B cell (primary cell): ENCODE measurements at regions not wholly inside any gene's neighbourhood (a gene's known extent, or its start where the extent isn't known, plus 50 kb on each side); places are given as distances from the start of the nearest gene placed in this dataset.

Source experiments
- ATAC-seq: fragments of 200-7000 bp; cut with Tn5 transposase; one replicate; pipeline ENCODE4 v1.10.0; 2021; ENCODE audit warnings: low read depth, mild to moderate bottlenecking, moderate number of reproducible peaks, moderate library complexity
- CTCF ChIA-PET: fragments of 350-600 bp; sonication (Branson Sonifier 250); formaldehyde crosslinking; loops from one replicate; lab custom pipeline; 2021; ENCODE audit warnings: antibody characterized with exemption, inconsistent platforms; lab: Charles Lee
- POLR2A ChIA-PET: fragments of 350-600 bp; sonication (Branson Sonifier 250); formaldehyde crosslinking; loops from one replicate; lab custom pipeline; 2021; ENCODE audit warnings: antibody characterized with exemption; lab: Charles Lee
- DNase-seq: peaks from one replicate; pipeline ENCODE4 v3.0.0; 2013
- H2AFZ ChIP-seq: 2 replicates; pipeline ENCODE4 v1.6.1; 2012; ENCODE audit warnings: mild to moderate bottlenecking, low read depth, low read length; ENCODE audit not compliant: insufficient read depth, poor library complexity, severe bottlenecking
- H3K27ac ChIP-seq, 2 donors: 1 replicate in 1 of 2; 2 replicates in 1 of 2; pipeline ENCODE4 v1.5.1; 2012 to 2013; ENCODE audit warnings: low read length in 2 of 2, mild to moderate bottlenecking in 2 of 2, moderate library complexity in 1 of 2
- H3K27me3 ChIP-seq, 4 experiments: fragments of 200-600 bp in 1 of 4; sonication (generic) in 1 of 4; replicated peaks in 1 of 4; 1 replicate in 2 of 4; 2 replicates in 2 of 4; pipeline versions ENCODE4 v1.6.1 to v1.7.0; 2013 to 2016; ENCODE audit warnings: low read length in 3 of 4, mild to moderate bottlenecking in 2 of 4, mixed read lengths in 1 of 4, moderate library complexity in 1 of 4; ENCODE audit not compliant: insufficient read depth in 4 of 4, control insufficient read depth in 3 of 4; ENCODE audit errors: control extremely low read depth in 1 of 4
- H3K36me3 ChIP-seq, 2 experiments: replicated peaks in 1 of 2; 1 replicate in 1 of 2; 2 replicates in 1 of 2; pipeline versions ENCODE4 v1.6.1 to v1.7.1; 2013; ENCODE audit warnings: low read length in 1 of 2; ENCODE audit not compliant: insufficient read depth in 2 of 2, control insufficient read depth in 1 of 2; ENCODE audit errors: control extremely low read depth in 1 of 2, extremely low read depth in 1 of 2
- H3K4me1 ChIP-seq, 2 donors: fragments of 200-600 bp in 1 of 2; sonication (generic) in 1 of 2; 1 replicate in 1 of 2; 2 replicates in 1 of 2; pipeline versions ENCODE4 v1.5.1 to v1.6.1; 2013 to 2017; ENCODE audit warnings: low read length in 2 of 2; ENCODE audit not compliant: control insufficient read depth in 2 of 2, insufficient read depth in 2 of 2
- H3K4me2 ChIP-seq: replicated peaks from 2 replicates; pipeline ENCODE3; 2012; ENCODE audit warnings: mild to moderate bottlenecking, low read depth, low read length; ENCODE audit not compliant: poor library complexity, severe bottlenecking
- H3K4me3 ChIP-seq, 5 experiments: fragments of 200-600 bp in 1 of 5; sonication (generic) in 1 of 5; 1 replicate in 3 of 5; 2 replicates in 2 of 5; pipeline versions ENCODE4 v1.5.1 to v1.7.0; 2011 to 2016; ENCODE audit warnings: low read length in 4 of 5, mild to moderate bottlenecking in 4 of 5, low read depth in 2 of 5, control low read depth in 1 of 5, moderate library complexity in 1 of 5; ENCODE audit not compliant: insufficient read depth in 1 of 5; ENCODE audit errors: control extremely low read depth in 1 of 5, extremely low read depth in 1 of 5
- H3K79me2 ChIP-seq: fragments of 200-600 bp; sonication (generic); one replicate; pipeline ENCODE4 v1.6.0; 2016; ENCODE audit warnings: low read length; ENCODE audit not compliant: control insufficient read depth, insufficient read depth
- H3K9ac ChIP-seq: fragments of 200-600 bp; sonication (generic); 2 replicates; pipeline ENCODE4 v1.6.1; 2017; ENCODE audit warnings: mild to moderate bottlenecking, low read length, moderate library complexity
- H3K9me3 ChIP-seq, 3 donors: one replicate each; pipeline versions ENCODE4 v1.6.1 to v1.7.1; 2013; ENCODE audit warnings: low read length in 2 of 3; ENCODE audit not compliant: control insufficient read depth in 2 of 3, insufficient read depth in 1 of 3; ENCODE audit errors: control extremely low read depth in 1 of 3
- H4K20me1 ChIP-seq: 2 replicates; pipeline ENCODE4 v1.6.0; 2012; ENCODE audit warnings: mild to moderate bottlenecking, low read length; ENCODE audit not compliant: insufficient read depth, control insufficient read depth, poor library complexity, severe bottlenecking
- H3K27ac Mint-ChIP-seq: one replicate; pipeline ENCODE4 v1.8.0; 2021; ENCODE audit warnings: mixed read lengths
- H3K27me3 Mint-ChIP-seq: one replicate; pipeline ENCODE4 v1.8.0; 2021; ENCODE audit warnings: mixed read lengths
- H3K4me1 Mint-ChIP-seq: one replicate; pipeline ENCODE4 v1.8.0; 2021; ENCODE audit warnings: mixed read lengths
- H3K4me3 Mint-ChIP-seq: one replicate; pipeline ENCODE4 v1.8.0; 2021; ENCODE audit warnings: mixed read lengths
- H3K9me3 Mint-ChIP-seq: one replicate; pipeline ENCODE4 v1.8.0; 2022; ENCODE audit warnings: mixed read lengths; ENCODE audit not compliant: insufficient read depth
- CTCF ChIP-seq: fragments of 200-600 bp; IDR thresholded peaks from one replicate; pipeline ENCODE4 v1.8.0; 2022; ENCODE audit warnings: antibody characterized with exemption, mild to moderate bottlenecking
- EZH2 ChIP-seq: IDR thresholded peaks from 2 replicates; pipeline ENCODE4 v1.6.1; 2012; ENCODE audit warnings: borderline replicate concordance, low read depth, mild to moderate bottlenecking, moderate library complexity, low read length; ENCODE audit not compliant: insufficient read depth, poor library complexity, severe bottlenecking
- WGBS: methylation state at CpG from one replicate; pipeline ENCODE4 v1.1.5; 2013; ENCODE audit warnings: missing lambda C conversion rate; ENCODE audit not compliant: insufficient coverage; 5-methylcytosine and 5-hydroxymethylcytosine counted together
- intact Hi-C: fragments of 100-400 bp; cut with micrococcal nuclease; formaldehyde crosslinking; loops from one replicate; pipeline ENCODE4 v1.10.0; 2022

- H3K4me1 Mint-ChIP-seq = no peaks in the 10 kb centered on the region
- H3K27ac ChIP-seq = no peak overlapping the region
- H4K20me1 ChIP-seq = no peaks in the 10 kb centered on the region
- POLR2A ChIA-PET = no interaction called here
- H3K9me3 ChIP-seq = peaks cover 0 to 15% (median 0%) of the 10 kb centered on the region in 3 donors
- H3K36me3 ChIP-seq = no peaks in the 10 kb centered on the region
- no peaks in the 10 kb centered on the region for H3K9me3 Mint-ChIP-seq
- H3K4me3 ChIP-seq = no peak overlapping the region
- H3K79me2 ChIP-seq = no peaks in the 10 kb centered on the region
- ATAC-seq (no peak), DNase-seq (no peak)
- no peak overlapping the region for H3K4me2 ChIP-seq
- no peak for TF ChIP-seq CTCF
- TF ChIP-seq EZH2 = no peak
- WGBS = 94% methylated on average over 8 of the region's 8 CpGs
- H3K27ac Mint-ChIP-seq = no peak overlapping the region
- CTCF ChIA-PET = no interaction called here
- H2AFZ ChIP-seq = no peak overlapping the region
- H3K27me3 Mint-ChIP-seq = no peaks in the 10 kb centered on the region
- intact Hi-C loops = no loop called here
- H3K4me3 Mint-ChIP-seq = no peak overlapping the region
- no peaks in the 10 kb centered on the region for H3K4me1 ChIP-seq
- H3K27me3 ChIP-seq = no peaks in the 10 kb centered on the region
- H3K9ac ChIP-seq = no peak overlapping the region
Measured at GRCh38 chr15:27672537-27672936, 426.6 kb downstream of the OCA2 start.

GRCh38 chr15:27671819-27672437 is 427.2 kb downstream of the OCA2 start:
- no peak overlapping the region for H3K4me3 ChIP-seq

More at GRCh38 chr15:27671819-27672437, 427.2 kb downstream of the OCA2 start:
- no peaks in the 10 kb centered on the region for H3K9me3 Mint-ChIP-seq
- Histone ChIP-seq H3K9ac (no peak overlapping the region), H3K79me2 (no peaks in the 10 kb centered on the region), H3K27me3 (no peaks in the 10 kb centered on the region), H2AFZ (no peak overlapping the region), H3K27ac (no peak overlapping the region), H3K4me1 (no peaks in the 10 kb centered on the region), H4K20me1 (no peaks in the 10 kb centered on the region), H3K9me3 (peaks cover 0 to 13% (median 0%) of the 10 kb centered on the region in 3 donors), H3K4me2 (no peak overlapping the region), H3K36me3 (no peaks in the 10 kb centered on the region)
- intact Hi-C loops = no loop called here
- H3K27me3 Mint-ChIP-seq = no peaks in the 10 kb centered on the region
- H3K4me3 Mint-ChIP-seq = no peak overlapping the region
- DNase-seq = no peak
- POLR2A ChIA-PET = no interaction called here
- no peak for ATAC-seq
- no peaks in the 10 kb centered on the region for H3K4me1 Mint-ChIP-seq
- no peak for TF ChIP-seq CTCF
- no peak for TF ChIP-seq EZH2
- H3K27ac Mint-ChIP-seq = no peak overlapping the region
- WGBS = 69% methylated on average over 10 of the region's 13 CpGs
- CTCF ChIA-PET = no interaction called here
